DMS79 treated with DMSO at 0.1 percent for 48 hours (cell line): ENCODE measurements at regions not wholly inside any gene's neighbourhood (a gene's known extent, or its start where the extent isn't known, plus 50 kb on each side); places are given as distances from the start of the nearest gene placed in this dataset.
A peak's percentile ranks its signal among the peaks of the same experiment; 100 is the strongest.
"Not testable (repeated sequence)": the region's sequence is repeated elsewhere in the genome, so short reads cannot be mapped to it uniquely, and the experiment has no call there.

Source experiments
- DNase-seq: peaks from one replicate; lab custom pipeline; 2025; lab: John Stamatoyannopoulos, UW

GRCh38 chr4:9110700-9111099, 59.5 kb upstream of the FAM90A26 start:
- DNase-seq = not testable (repeated sequence)

GRCh38 chr4:9103148-9103524, 67.1 kb upstream of the FAM90A26 start:
- peak; percentile 1 for DNase-seq

GRCh38 chr4:9102471-9103147, 67.6 kb upstream of the FAM90A26 start:
- DNase-seq = peak; percentile 43

- not testable (repeated sequence) for DNase-seq
Observed at GRCh38 chr4:9096330-9096729, 73.9 kb upstream of the FAM90A26 start.

- not testable (repeated sequence) for DNase-seq
Observed at GRCh38 chr4:9078796-9079195, 91.4 kb upstream of the FAM90A26 start.

- not testable (repeated sequence) for DNase-seq
Observed at GRCh38 chr4:9076974-9077373, 93.2 kb upstream of the FAM90A26 start.

- not testable (repeated sequence) for DNase-seq
Observed at GRCh38 chr4:9076486-9076885, 93.7 kb upstream of the FAM90A26 start.

- DNase-seq = not testable (repeated sequence)
Observed at GRCh38 chr4:9073371-9073770, 96.8 kb upstream of the FAM90A26 start.

- not testable (repeated sequence) for DNase-seq
Observed at GRCh38 chr4:9072521-9073220, 97.5 kb upstream of the FAM90A26 start.

- DNase-seq = not testable (repeated sequence)
Observed at GRCh38 chr4:9067923-9068322, 102.3 kb upstream of the FAM90A26 start.

GRCh38 chr4:9063612-9064011, 106.6 kb upstream of the FAM90A26 start:
- not testable (repeated sequence) for DNase-seq

GRCh38 chr4:9024866-9025265, 145.3 kb upstream of the FAM90A26 start:
- not testable (repeated sequence) for DNase-seq

GRCh38 chr4:9009792-9010191, 138.2 kb upstream of the HMX1 start:
- not testable (repeated sequence) for DNase-seq

- DNase-seq = not testable (repeated sequence)
Observed at GRCh38 chr4:9008407-9008806, 136.8 kb upstream of the HMX1 start.

GRCh38 chr4:9001153-9001552, 129.5 kb upstream of the HMX1 start:
- DNase-seq = not testable (repeated sequence)

GRCh38 chr4:9000505-9001001, 128.9 kb upstream of the HMX1 start:
- DNase-seq = not testable (repeated sequence)

GRCh38 chr4:8992981-8993380, 121.3 kb upstream of the HMX1 start:
- peak; percentile 32 for DNase-seq

GRCh38 chr4:8991449-8991848, 119.8 kb upstream of the HMX1 start:
- DNase-seq = not testable (repeated sequence)

GRCh38 chr4:8990341-8990740, 118.7 kb upstream of the HMX1 start:
- not testable (repeated sequence) for DNase-seq

GRCh38 chr4:8985786-8986185, 114.1 kb upstream of the HMX1 start:
- not testable (repeated sequence) for DNase-seq

- not testable (repeated sequence) for DNase-seq
Observed at GRCh38 chr4:8984641-8985040, 113.0 kb upstream of the HMX1 start.

GRCh38 chr4:8983921-8984320, 112.3 kb upstream of the HMX1 start:
- DNase-seq = not testable (repeated sequence)

- not testable (repeated sequence) for DNase-seq
Observed at GRCh38 chr4:8976466-8977128, 105.0 kb upstream of the HMX1 start.
